ENCODE measurements at regions not wholly inside any gene's neighbourhood (a gene's known extent, or its start where the extent isn't known, plus 50 kb on each side); places are given as distances from the start of the nearest gene placed in this dataset.

DNA sequence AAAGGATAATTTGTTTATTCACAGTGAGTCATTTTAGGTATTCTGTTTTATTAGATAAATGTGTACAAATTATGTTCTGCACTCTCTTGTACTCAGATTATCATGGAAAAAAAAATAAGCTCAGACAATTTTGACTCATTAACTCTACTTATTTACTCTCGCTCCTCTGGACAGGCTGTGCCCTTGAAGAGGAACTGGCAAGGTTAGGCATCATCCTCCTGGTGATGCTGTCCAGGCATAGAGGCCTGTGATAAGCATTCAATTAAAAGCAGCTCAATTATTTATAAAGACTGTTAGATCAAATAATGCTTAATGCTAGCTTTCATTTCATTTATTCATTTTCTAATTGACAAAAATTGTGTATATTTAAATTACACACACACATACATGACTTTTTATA is 518.5 kb downstream of the TENT5A start:
- Histone ChIP-seq H3K9me2 (ENCODE audit: insufficient read depth) (no peaks in the 10 kb centered on the region), H3K27ac (ENCODE audit: low read depth, low read length) (no peak overlapping the region), H2AFZ (ENCODE audit: low read depth, low read length, poor library complexity, severe bottlenecking) (no peak overlapping the region), H3K27me3 (ENCODE audit: insufficient read depth, low read length) (no peaks in the 10 kb centered on the region), H3K36me3 (ENCODE audit: control insufficient read depth in 1 of 2, insufficient read depth in 2 of 2, low read length in 2 of 2) (no peaks in the 10 kb centered on the region), H3K9ac (ENCODE audit: low read length) (no peak overlapping the region), H3K79me2 (ENCODE audit: insufficient read depth, low read length) (no peaks in the 10 kb centered on the region), H3K4me1 (ENCODE audit: control insufficient read depth in 1 of 2, insufficient read depth in 2 of 2, low read length in 2 of 2) (no peaks in the 10 kb centered on the region), H3K4me3 (replicated peaks in 1 of 2; ENCODE audit: low read depth in 1 of 2, low read length in 2 of 2) (no peak overlapping the region), H4K20me1 (ENCODE audit: insufficient read depth) (no peaks in the 10 kb centered on the region), H3K9me3 (ENCODE audit: control insufficient read depth in 1 of 2, insufficient read depth in 1 of 2, low read depth in 1 of 2, low read length in 2 of 2) (no peaks in the 10 kb centered on the region), H3K4me2 (ENCODE audit: low read length) (no peak overlapping the region)
- POLR2A ChIA-PET = no interaction called here
- CTCF ChIA-PET = no interaction called here
- DNase-seq (ENCODE audit: low read depth, low spot score) (no peak), ATAC-seq (no peak)
- no TSS peak for BruUV-seq (replicated peaks)
- TF ChIP-seq ELF1 (IDR thresholded peaks at IDR 0.05; ENCODE audit: borderline replicate concordance, low read depth) (no peak), SIN3A (IDR thresholded peaks at IDR 0.05; ENCODE audit: low read depth) (no peak), JUND (IDR thresholded peaks at IDR 0.05) (no peak), MAX (IDR thresholded peaks at IDR 0.05) (no peak), ZBTB33 (IDR thresholded peaks at IDR 0.05; ENCODE audit: extremely low read depth, insufficient replicate concordance, low read length) (no peak), ZFX (IDR thresholded peaks at IDR 0.05) (no peak)
- intact Hi-C loops (cut with micrococcal nuclease) = no loop called here
- RAD21 ChIA-PET (ENCODE audit: low non-redundant PET in 1 of 2, low total read pairs in 2 of 2, uncharacterized antibody in 2 of 2, unreplicated experiment in 2 of 2) = no interaction called here

DNA sequence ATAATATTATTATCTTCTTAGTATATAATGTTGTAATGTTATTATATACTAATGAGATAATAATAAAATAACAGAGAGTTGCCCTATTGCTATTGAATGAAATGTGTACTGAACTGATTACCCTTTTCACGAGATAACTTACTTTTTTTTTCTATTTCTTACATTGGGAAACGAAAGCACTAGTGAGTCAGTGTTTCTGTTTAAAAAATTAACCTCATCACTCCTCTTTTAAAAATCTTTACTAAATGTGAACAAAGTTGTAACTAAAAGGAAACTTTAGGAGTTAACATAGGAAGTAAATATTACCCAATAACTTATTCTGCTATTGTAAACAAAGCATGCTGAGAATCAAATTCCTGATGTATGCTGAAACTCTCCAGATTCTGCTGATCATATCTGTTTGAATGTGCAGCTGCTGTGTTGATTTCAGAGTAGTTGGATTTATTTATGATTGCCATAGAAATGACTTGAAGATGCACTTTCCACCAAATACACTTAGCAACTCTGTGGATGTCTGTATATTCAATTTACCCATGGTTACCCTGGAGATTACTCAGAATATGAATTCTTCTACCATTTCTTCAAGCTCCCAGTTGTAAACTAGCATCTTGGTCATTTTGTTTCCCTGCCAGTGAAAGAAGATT is 523.4 kb downstream of the TENT5A start:
- ChIA-PET RAD21 (ENCODE audit: low non-redundant PET in 1 of 2, low total read pairs in 2 of 2, uncharacterized antibody in 2 of 2, unreplicated experiment in 2 of 2) (no interaction called here), CTCF (no interaction called here), POLR2A (no interaction called here)
- no peaks in the 10 kb centered on the region for H3K9me3 ChIP-seq (ENCODE audit: control insufficient read depth in 1 of 2, insufficient read depth in 1 of 2, low read depth in 1 of 2, low read length in 2 of 2)
- H3K27me3 ChIP-seq (ENCODE audit: insufficient read depth, low read length) = no peaks in the 10 kb centered on the region
- no peaks in the 10 kb centered on the region for H3K4me1 ChIP-seq (ENCODE audit: control insufficient read depth in 1 of 2, insufficient read depth in 2 of 2, low read length in 2 of 2)
- no peaks in the 10 kb centered on the region for H3K36me3 ChIP-seq (ENCODE audit: control insufficient read depth in 1 of 2, insufficient read depth in 2 of 2, low read length in 2 of 2)
- no peaks in the 10 kb centered on the region for H3K79me2 ChIP-seq (ENCODE audit: insufficient read depth, low read length)
- ATAC-seq (no peak), DNase-seq (ENCODE audit: low read depth, low spot score) (no peak)
- H2AFZ ChIP-seq (ENCODE audit: low read depth, low read length, poor library complexity, severe bottlenecking) = no peak overlapping the region
- no TSS peak for BruUV-seq (replicated peaks)
- H3K4me3 ChIP-seq (replicated peaks in 1 of 2; ENCODE audit: low read depth in 1 of 2, low read length in 2 of 2) = no peak overlapping the region
- intact Hi-C loops (cut with micrococcal nuclease) = no loop called here
- no peaks in the 10 kb centered on the region for H3K9me2 ChIP-seq (ENCODE audit: insufficient read depth)
- no peak overlapping the region for H3K27ac ChIP-seq (ENCODE audit: low read depth, low read length)
- H4K20me1 ChIP-seq (ENCODE audit: insufficient read depth) = no peaks in the 10 kb centered on the region
- no peak overlapping the region for H3K9ac ChIP-seq (ENCODE audit: low read length)
- no peak overlapping the region for H3K4me2 ChIP-seq (ENCODE audit: low read length)
- TF ChIP-seq SIN3A (IDR thresholded peaks at IDR 0.05; ENCODE audit: low read depth) (no peak), ZFX (IDR thresholded peaks at IDR 0.05) (no peak), ELF1 (IDR thresholded peaks at IDR 0.05; ENCODE audit: borderline replicate concordance, low read depth) (no peak), FOSL1 (IDR thresholded peaks at IDR 0.05; ENCODE audit: low read depth) (no peak), MAX (IDR thresholded peaks at IDR 0.05) (no peak), ZBTB33 (IDR thresholded peaks at IDR 0.05; ENCODE audit: extremely low read depth, insufficient replicate concordance, low read length) (no peak), POLR2AphosphoS5 (IDR thresholded peaks at IDR 0.05; ENCODE audit: low read depth, low read length) (no peak), REST (IDR thresholded peaks at IDR 0.05; ENCODE audit: low read depth) (no peak), SP1 (IDR thresholded peaks at IDR 0.05; ENCODE audit: low read depth) (no peak), JUND (IDR thresholded peaks at IDR 0.05) (no peak)
